ENCODE measurements at regions not wholly inside any gene's neighbourhood (a gene's known extent, or its start where the extent isn't known, plus 50 kb on each side); places are given as distances from the start of the nearest gene placed in this dataset.

DNA sequence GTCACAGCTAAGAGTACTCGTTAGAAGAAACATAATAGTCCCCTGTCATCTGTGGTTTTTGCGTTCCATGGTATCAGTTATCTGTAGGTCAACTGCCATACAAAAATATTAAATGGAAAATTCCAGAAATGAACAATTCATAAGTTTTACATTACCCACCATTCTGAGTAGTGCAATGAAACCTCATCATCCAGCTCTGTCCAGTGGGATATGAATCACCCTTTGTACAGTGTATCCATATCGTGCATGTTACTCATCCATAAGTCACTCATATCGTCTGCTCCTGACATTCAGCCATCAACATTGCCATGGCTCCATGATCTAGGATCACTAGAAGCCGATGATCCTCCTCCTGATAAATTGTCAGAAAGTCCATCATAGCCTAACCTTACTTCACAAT is 174.9 kb upstream of the C11orf87 start:
- Histone ChIP-seq H3K27ac (ENCODE audit: low read length) (no peak overlapping the region), H3K27me3 (ENCODE audit: control insufficient read depth, insufficient read depth, low read length) (no peaks in the 10 kb centered on the region), H3K9me3 (ENCODE audit: control insufficient read depth, insufficient read depth, low read length) (no peaks in the 10 kb centered on the region), H3K4me3 (ENCODE audit: low read length) (no peak overlapping the region), H3K4me1 (ENCODE audit: control insufficient read depth, insufficient read depth, low read length) (no peaks in the 10 kb centered on the region), H3K36me3 (ENCODE audit: control insufficient read depth, insufficient read depth, low read length) (no peaks in the 10 kb centered on the region)
- no CpG with 5 or more reads among the region's 5 CpGs for WGBS (ENCODE audit: insufficient coverage, insufficient read length)
- DNase-seq (ENCODE audit: low read depth, low spot score): no peak

DNA sequence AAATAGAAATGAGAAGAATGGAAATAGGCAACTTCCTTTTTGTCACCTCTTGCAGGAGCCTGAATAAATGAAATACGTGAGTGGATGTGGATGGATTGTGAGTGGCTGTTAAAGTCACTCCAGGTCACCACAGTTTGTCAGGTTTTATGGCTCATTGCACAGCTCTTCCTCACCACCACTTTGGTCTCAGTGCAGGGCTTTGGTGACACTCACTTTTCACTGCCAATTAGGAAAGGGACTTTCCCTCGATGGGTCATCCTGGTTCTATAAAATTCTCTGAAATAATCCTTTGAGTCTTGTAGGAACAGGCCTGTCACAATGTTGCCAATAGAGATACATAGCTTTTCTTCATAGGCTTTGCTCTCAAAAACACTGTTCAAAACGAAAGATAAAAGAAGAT is 172.4 kb upstream of the C11orf87 start:
- Histone ChIP-seq H3K9me3 (ENCODE audit: control insufficient read depth, insufficient read depth, low read length) (no peaks in the 10 kb centered on the region), H3K27ac (ENCODE audit: low read length) (no peak overlapping the region), H3K27me3 (ENCODE audit: control insufficient read depth, insufficient read depth, low read length) (no peaks in the 10 kb centered on the region), H3K4me3 (ENCODE audit: low read length) (no peak overlapping the region), H3K36me3 (ENCODE audit: control insufficient read depth, insufficient read depth, low read length) (no peaks in the 10 kb centered on the region), H3K4me1 (ENCODE audit: control insufficient read depth, insufficient read depth, low read length) (no peaks in the 10 kb centered on the region)
- DNase-seq (ENCODE audit: low read depth, low spot score): no peak
- no CpG with 5 or more reads among the region's 3 CpGs for WGBS (ENCODE audit: insufficient coverage, insufficient read length)

GRCh38 chr11:109251230-109251629 is 170.8 kb upstream of the C11orf87 start:
- H3K4me1 ChIP-seq (ENCODE audit: control insufficient read depth, insufficient read depth, low read length): no peaks in the 10 kb centered on the region
- no CpG with 5 or more reads among the region's 5 CpGs for WGBS (ENCODE audit: insufficient coverage, insufficient read length)
- H3K9me3 ChIP-seq (ENCODE audit: control insufficient read depth, insufficient read depth, low read length): no peaks in the 10 kb centered on the region
- no peaks in the 10 kb centered on the region for H3K36me3 ChIP-seq (ENCODE audit: control insufficient read depth, insufficient read depth, low read length)
- H3K27me3 ChIP-seq (ENCODE audit: control insufficient read depth, insufficient read depth, low read length): no peaks in the 10 kb centered on the region
- H3K27ac ChIP-seq (ENCODE audit: low read length): no peak overlapping the region
- H3K4me3 ChIP-seq (ENCODE audit: low read length): no peak overlapping the region
- DNase-seq (ENCODE audit: low read depth, low spot score): no peak

DNA sequence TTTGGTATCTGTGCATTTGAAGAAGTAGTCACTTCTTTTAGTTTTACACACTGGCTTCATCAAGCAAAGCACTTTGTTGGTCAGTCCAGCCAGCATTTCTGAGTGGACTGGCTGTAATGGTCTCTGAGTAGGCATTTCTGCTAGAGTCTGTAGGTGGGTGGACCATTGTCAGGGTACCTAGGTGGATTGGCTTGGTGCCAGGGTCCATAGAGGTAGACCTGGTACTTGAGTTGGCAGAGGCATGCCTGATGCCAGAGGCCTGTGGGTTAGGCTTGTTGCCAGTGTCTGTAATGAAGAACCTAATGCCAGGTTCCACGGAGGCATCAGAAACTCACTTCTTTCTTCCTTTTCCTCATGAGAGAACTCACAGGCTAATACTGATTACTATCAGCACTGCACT is 157.9 kb upstream of the C11orf87 start:
- Histone ChIP-seq H3K4me3 (ENCODE audit: low read length) (no peak overlapping the region), H3K27ac (ENCODE audit: low read length) (no peak overlapping the region), H3K27me3 (ENCODE audit: control insufficient read depth, insufficient read depth, low read length) (no peaks in the 10 kb centered on the region), H3K36me3 (ENCODE audit: control insufficient read depth, insufficient read depth, low read length) (no peaks in the 10 kb centered on the region), H3K4me1 (ENCODE audit: control insufficient read depth, insufficient read depth, low read length) (no peaks in the 10 kb centered on the region), H3K9me3 (ENCODE audit: control insufficient read depth, insufficient read depth, low read length) (no peaks in the 10 kb centered on the region)
- no CpG with 5 or more reads among the region's 1 CpG for WGBS (ENCODE audit: insufficient coverage, insufficient read length)
- DNase-seq (ENCODE audit: low read depth, low spot score): no peak

DNA sequence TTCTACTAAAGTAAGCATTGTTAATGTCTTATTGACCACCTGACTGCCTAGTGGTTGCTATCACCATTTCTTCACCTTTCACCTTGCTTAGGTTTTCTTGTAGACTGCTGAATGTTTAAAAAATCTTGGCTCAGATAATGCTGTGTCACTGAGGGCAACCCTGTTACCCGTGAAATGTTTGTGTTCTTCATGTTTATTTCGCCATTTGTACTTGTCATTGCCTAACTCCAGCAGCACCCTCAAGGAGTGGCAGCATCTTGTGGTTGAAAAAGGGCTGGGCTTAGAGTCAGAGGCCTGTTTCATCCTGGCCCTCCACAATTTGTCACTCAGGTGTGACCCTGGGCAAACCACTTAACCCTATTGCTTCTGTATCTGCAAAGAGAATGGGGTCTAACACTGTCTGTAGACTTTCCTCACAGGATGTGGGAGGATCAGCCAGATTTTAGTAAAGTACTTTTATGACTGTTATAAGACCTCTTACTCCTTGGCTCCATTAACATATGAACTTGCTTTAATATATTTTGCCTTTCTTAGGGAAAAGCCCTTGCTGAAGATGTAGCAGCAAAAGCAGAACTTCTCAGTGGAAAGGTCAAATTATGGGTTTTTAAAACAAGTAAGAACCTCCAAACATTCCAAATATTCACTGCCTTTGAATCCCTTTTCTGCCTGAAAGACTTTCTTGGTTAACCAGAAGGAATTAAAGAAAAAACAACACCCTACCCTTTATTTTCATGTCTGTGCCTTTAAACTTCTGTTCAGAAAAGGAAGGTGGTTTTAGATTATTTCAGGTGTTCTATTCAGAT is 154.5 kb upstream of the C11orf87 start:
- H3K4me1 ChIP-seq (ENCODE audit: control insufficient read depth, insufficient read depth, low read length): no peaks in the 10 kb centered on the region
- no peak for DNase-seq (ENCODE audit: low read depth, low spot score)
- H3K4me3 ChIP-seq (ENCODE audit: low read length): no peak overlapping the region
- WGBS (ENCODE audit: insufficient coverage, insufficient read length): no CpG with 5 or more reads among the region's 2 CpGs
- H3K27me3 ChIP-seq (ENCODE audit: control insufficient read depth, insufficient read depth, low read length): no peaks in the 10 kb centered on the region
- H3K36me3 ChIP-seq (ENCODE audit: control insufficient read depth, insufficient read depth, low read length): no peaks in the 10 kb centered on the region
- no peaks in the 10 kb centered on the region for H3K9me3 ChIP-seq (ENCODE audit: control insufficient read depth, insufficient read depth, low read length)
- no peak overlapping the region for H3K27ac ChIP-seq (ENCODE audit: low read length)

- no peaks in the 10 kb centered on the region for H3K36me3 ChIP-seq (ENCODE audit: control insufficient read depth, insufficient read depth, low read length)
- H3K4me1 ChIP-seq (ENCODE audit: control insufficient read depth, insufficient read depth, low read length): peaks cover 3% of the 10 kb centered on the region; the same call in 1 of the 2 replicates
- H3K4me3 ChIP-seq (ENCODE audit: low read length): no peak overlapping the region
- no peaks in the 10 kb centered on the region for H3K27me3 ChIP-seq (ENCODE audit: control insufficient read depth, insufficient read depth, low read length)
- no peak overlapping the region for H3K27ac ChIP-seq (ENCODE audit: low read length)
- no CpG with 5 or more reads among the region's 2 CpGs for WGBS (ENCODE audit: insufficient coverage, insufficient read length)
- DNase-seq (ENCODE audit: low read depth, low spot score): no peak
- no peaks in the 10 kb centered on the region for H3K9me3 ChIP-seq (ENCODE audit: control insufficient read depth, insufficient read depth, low read length)
Observed at GRCh38 chr11:109275931-109276330, 146.1 kb upstream of the C11orf87 start.

DNA sequence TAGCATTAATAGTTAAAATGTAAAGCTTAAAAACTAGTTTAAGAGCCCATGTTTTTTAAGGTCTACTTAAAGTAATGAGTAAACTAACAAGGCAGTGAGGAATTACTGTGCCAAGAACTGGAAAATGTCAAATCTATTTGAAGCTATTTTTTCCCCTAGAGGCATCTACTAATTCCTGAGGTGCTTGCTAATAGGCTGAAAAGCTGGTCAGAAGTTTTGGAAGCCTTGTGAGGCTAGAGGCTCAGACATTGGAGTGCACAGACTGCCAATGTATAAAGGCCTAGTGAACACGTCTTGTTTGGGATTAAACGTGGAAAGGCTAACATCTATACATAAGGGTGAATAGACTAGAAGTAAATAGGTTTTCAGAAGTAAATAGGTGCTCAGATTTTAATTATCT is 136.5 kb upstream of the C11orf87 start:
- H3K27me3 ChIP-seq (ENCODE audit: control insufficient read depth, insufficient read depth, low read length): no peaks in the 10 kb centered on the region
- H3K36me3 ChIP-seq (ENCODE audit: control insufficient read depth, insufficient read depth, low read length): no peaks in the 10 kb centered on the region
- H3K4me3 ChIP-seq (ENCODE audit: low read length): no peak overlapping the region
- H3K4me1 ChIP-seq (ENCODE audit: control insufficient read depth, insufficient read depth, low read length): no peaks in the 10 kb centered on the region
- H3K9me3 ChIP-seq (ENCODE audit: control insufficient read depth, insufficient read depth, low read length): no peaks in the 10 kb centered on the region
- WGBS (ENCODE audit: insufficient coverage, insufficient read length): no CpG with 5 or more reads among the region's 2 CpGs
- DNase-seq (ENCODE audit: low read depth, low spot score): no peak
- no peak overlapping the region for H3K27ac ChIP-seq (ENCODE audit: low read length)

DNA sequence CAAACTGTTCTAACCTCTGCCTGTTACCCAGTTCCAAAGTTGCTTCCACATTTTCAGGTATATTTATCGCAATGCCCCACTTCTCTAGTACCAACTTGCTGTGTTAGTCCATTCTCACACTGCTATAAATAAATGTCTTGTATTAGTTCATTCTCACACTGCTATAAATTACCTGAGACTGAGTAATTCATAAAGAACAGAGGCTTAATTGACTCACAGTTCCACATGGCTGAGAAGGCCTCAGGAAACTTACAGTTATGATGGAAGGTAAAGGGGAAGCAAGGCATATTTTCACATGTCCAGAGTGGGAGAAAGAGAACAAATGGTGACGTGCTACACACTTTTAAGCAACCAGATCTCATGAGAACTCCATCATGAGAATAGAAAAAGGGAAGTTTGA is 130.4 kb upstream of the C11orf87 start:
- peaks cover 2% of the 10 kb centered on the region; the same call in 1 of the 2 replicates for H3K4me1 ChIP-seq (ENCODE audit: control insufficient read depth, insufficient read depth, low read length)
- no peak overlapping the region for H3K4me3 ChIP-seq (ENCODE audit: low read length)
- H3K9me3 ChIP-seq (ENCODE audit: control insufficient read depth, insufficient read depth, low read length): no peaks in the 10 kb centered on the region
- H3K27me3 ChIP-seq (ENCODE audit: control insufficient read depth, insufficient read depth, low read length): no peaks in the 10 kb centered on the region
- WGBS (ENCODE audit: insufficient coverage, insufficient read length): no CpG with 5 or more reads among the region's 2 CpGs
- H3K36me3 ChIP-seq (ENCODE audit: control insufficient read depth, insufficient read depth, low read length): no peaks in the 10 kb centered on the region
- DNase-seq (ENCODE audit: low read depth, low spot score): no peak
- H3K27ac ChIP-seq (ENCODE audit: low read length): no peak overlapping the region

GRCh38 chr11:109298865-109299264 is 123.1 kb upstream of the C11orf87 start:
- no peaks in the 10 kb centered on the region for H3K36me3 ChIP-seq (ENCODE audit: control insufficient read depth, insufficient read depth, low read length)
- no peak for DNase-seq (ENCODE audit: low read depth, low spot score)
- H3K4me1 ChIP-seq (ENCODE audit: control insufficient read depth, insufficient read depth, low read length): no peaks in the 10 kb centered on the region
- no CpG with 5 or more reads among the region's 2 CpGs for whole genome bisulfite sequencing (ENCODE audit: insufficient coverage, insufficient read length)
- H3K4me3 ChIP-seq (ENCODE audit: low read length): no peak overlapping the region
- H3K9me3 ChIP-seq (ENCODE audit: control insufficient read depth, insufficient read depth, low read length): no peaks in the 10 kb centered on the region
- no peak overlapping the region for H3K27ac ChIP-seq (ENCODE audit: low read length)
- H3K27me3 ChIP-seq (ENCODE audit: control insufficient read depth, insufficient read depth, low read length): no peaks in the 10 kb centered on the region

DNA sequence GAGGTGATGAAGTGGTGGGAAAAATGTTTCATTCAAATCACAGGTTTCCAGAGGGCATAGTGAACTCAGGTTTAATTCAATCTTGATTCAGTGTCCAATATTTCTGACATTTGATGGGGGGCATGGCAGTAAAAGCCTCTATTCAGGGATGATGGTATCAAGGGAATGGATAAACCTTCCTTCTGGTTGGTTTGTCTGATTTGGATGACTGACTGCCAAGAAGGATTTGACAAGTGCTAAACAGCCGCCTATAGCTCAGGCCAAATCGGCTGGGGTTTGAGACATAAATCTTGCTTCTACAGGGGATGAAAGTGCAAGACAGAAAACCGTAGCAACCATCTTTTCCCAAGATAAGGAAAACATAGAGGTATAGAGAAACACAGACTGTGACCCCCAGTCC is 121.8 kb upstream of the C11orf87 start:
- no peak for DNase-seq (ENCODE audit: low read depth, low spot score)
- Histone ChIP-seq H3K9me3 (ENCODE audit: control insufficient read depth, insufficient read depth, low read length) (no peaks in the 10 kb centered on the region), H3K27me3 (ENCODE audit: control insufficient read depth, insufficient read depth, low read length) (no peaks in the 10 kb centered on the region), H3K36me3 (ENCODE audit: control insufficient read depth, insufficient read depth, low read length) (no peaks in the 10 kb centered on the region), H3K4me3 (ENCODE audit: low read length) (no peak overlapping the region), H3K27ac (ENCODE audit: low read length) (no peak overlapping the region), H3K4me1 (ENCODE audit: control insufficient read depth, insufficient read depth, low read length) (no peaks in the 10 kb centered on the region)
- no CpG with 5 or more reads among the region's 3 CpGs for WGBS (ENCODE audit: insufficient coverage, insufficient read length)

Measured in iPS DF 6.9 (cell line).